HG03460 (cell line): ENCODE measurements at regions not wholly inside any gene's neighbourhood (a gene's known extent, or its start where the extent isn't known, plus 50 kb on each side); places are given as distances from the start of the nearest gene placed in this dataset.

Source experiments
- ATAC-seq: cut with Tn5 transposase; IDR thresholded peaks from one replicate; pipeline ENCODE4 v1.9.1; 2021; ENCODE audit not compliant: unreplicated experiment

DNA sequence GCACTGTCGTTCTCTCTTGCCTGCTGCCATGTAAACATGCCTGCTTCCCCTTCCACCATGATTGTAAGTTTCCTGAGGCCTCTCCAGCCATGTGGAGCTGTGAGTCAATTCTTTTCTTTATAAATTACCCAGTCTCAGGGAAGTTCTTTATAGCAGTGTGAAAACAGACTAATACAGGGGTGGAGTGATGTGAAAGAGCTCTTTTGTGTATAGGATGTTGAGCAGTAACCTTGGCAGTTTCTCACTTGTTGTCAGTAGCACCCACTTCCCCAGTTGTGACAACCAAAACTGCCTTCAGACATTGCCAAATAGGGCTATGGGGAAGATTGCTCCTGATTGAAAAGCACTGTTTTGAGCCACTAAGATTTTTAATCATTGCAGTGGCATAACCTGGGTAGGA lies 552.2 kb upstream of the ZNF462 start:
- ATAC-seq: no peak

DNA sequence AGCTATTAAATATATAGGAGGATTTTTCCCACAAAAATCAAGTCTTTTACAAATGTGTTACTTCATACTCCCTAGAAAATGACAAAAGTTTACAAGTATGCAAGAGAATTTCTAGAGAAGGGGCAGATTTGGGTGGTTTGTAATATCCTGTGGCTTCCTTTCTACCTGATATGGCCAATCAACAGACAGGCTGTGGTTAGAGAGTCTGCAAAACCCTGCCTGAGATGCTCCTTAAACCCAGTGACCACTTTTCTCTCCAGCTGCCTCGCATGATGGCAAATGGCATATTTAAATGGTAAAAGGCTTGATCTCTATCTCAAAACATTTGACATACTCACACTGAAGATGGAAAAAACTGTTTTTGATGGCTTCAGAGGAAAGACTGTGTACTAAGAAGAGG lies 550.1 kb upstream of the ZNF462 start:
- ATAC-seq: no peak

DNA sequence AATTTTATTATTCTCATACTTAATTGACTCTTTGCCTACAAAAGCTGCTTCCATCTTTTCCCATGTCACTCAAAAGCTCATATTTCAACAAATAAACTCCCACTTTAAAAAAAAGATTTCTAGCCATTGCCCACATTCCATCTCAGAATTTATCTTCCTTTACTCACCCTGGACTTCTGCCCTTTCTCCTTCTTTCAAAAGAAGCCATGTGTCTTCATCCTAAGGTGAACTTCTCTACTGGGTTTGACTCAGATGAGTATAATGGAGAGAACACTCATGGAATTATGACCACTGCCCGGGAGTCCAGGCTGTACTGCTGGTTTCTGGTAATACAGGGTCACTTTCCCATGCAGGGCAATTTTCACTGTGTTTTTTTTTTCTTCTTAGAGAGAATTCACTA lies 548.5 kb upstream of the ZNF462 start:
- no peak for ATAC-seq

DNA sequence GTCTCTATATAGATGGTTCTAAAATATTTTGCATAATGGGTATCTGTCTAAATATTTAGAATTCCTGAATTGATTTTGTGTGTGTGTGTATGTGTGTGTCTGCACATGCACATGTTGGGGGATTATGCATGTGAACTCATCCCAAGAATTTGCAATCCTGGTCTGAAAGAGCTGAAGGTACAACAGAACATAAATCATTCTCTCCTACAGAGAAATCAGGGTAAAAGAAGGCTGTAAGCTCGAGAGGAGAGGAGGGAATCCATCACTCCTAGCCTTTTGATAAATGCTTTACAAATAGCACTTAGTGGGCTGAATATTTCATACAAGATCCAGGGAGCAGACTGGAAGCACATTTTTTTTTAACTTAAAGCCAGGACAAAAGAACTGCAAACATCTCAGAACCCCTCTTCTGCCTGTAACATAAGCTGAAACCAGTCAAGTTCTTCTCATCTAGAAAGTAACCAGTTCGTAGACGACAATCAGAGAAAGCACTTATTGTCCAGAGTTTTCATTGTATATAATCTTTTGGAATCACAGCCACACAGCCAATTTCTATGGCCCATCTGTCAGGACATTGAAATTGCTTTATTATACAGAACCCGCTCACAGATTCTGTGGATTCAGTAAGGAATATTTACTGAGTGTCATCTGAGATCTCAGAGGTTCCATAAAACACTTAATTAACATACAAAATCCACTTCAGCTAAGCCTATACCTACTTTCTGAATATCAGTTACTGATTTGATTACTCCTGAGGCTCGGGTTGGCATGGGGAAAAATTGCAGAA lies 541.4 kb upstream of the ZNF462 start:
- no peak for ATAC-seq

DNA sequence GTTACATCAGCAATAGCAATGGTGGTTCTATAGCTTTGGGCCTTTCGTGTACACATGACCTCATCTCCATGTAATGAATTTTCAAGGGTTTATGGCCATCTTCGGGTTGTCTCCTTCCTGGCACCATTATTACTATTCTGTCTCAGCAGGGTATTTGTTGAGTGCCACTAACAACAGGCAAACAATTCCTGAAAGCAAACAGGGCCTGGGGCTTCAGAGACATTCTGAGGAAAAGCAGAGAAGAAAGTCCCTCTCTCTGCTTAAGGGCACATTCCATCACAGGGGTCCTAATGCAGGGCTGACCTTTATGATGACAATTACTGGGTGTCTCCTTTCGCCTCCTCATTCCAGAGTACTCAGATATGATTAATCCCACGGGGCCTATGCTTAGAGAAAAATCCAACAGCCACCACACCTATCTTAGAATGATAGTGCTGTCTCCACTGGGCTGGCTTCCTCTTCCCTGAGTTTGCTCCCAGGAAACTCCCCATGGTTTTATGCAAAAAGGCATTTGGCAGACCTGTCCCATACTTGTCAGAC lies 540.2 kb upstream of the ZNF462 start:
- no peak for ATAC-seq

DNA sequence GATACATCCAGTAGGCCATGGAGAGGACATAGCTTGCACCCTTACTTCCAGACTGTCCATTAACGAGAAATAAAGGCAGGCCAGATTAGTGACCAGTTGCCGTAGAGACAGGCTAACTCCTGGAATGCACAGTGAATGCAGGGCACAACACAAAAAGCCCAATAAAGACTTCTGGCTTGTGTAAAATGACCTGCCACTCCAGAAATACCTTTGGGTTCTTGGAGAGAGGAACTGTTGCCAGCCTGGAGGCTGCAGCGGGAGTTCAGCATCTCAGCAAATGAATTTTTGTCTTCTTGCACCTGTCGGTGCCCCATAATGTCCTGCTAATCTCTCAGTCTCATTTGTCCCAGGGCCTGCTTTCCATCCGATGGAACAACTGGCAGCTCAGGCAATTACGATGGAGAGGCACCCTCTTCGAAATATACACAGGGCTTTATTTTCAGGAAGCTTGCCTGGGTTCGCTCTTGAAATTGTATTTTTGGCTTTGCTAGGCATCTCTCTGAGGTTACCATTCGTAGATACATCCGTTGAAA lies 538.8 kb upstream of the ZNF462 start:
- ATAC-seq: no peak

DNA sequence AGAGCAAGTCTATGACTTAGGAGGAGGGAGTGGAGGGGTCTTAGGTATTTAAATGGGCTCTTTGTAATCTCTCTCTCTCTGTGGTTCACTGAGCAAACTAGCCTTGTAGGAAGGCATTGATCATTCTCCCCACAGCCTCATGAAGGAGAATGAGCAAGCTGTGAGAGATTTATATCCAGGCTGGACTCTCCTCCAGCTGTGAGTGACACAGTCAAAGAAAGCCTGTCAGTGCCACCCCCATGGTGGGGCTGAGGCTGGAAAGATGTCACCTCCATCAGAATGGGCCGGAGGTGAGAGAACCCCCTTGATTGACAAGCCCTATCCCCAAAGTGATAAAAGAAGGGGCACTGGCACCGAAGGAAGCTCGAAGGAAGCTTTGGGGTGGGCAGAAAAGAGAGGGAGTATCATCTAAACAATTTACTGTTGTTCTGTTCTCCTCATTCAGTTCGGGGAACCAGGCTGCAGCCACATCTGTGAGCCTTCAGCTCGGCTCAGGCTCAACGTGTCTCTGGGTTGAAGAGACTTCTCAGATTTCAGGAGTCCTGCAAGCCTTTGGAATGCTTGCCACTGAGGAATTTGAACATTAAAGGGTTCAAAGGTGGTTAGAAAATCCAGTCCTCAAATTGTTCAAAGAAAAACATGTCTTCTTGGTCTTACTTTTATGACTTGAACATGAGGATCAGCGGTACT lies 538.2 kb upstream of the ZNF462 start:
- ATAC-seq: no peak

DNA sequence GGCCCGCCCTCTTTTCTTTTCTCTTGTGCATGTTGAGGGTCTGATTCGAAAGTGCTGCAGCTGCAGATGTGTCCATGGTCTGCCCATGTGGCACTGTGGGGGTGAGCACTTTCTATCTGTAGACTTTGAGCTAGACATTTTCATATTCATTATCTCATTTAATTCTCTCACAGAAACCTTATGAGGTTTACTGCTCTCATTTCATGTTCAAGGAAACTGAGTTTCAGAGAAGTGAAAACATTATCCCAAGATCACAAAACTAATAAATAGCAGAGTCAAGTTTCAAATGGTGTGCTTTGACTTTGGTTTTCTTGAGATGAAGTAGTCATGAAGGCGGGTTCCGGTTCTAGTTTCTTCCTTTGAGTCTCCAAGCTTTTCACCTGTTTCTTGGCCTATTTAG lies 536.5 kb upstream of the ZNF462 start:
- ATAC-seq: no peak

DNA sequence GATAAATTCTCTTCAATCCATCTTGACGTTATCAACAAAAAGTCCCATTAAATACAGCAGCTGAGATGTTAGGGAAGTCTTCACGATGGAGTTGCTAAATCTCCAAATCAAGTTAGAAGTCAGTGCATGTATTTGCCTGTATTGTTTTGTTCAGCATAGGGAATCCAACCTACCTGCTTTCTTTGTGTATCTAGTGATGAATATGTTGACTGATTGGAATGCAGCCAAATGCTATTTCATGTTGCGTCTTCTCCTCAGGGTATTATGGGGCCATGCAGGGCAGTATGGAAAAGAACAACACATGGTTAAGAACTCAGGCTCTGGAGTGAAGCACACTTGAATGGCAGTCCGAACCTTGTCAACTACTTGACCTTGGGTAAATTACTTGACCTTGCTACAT lies 529.5 kb upstream of the ZNF462 start:
- ATAC-seq: no peak

DNA sequence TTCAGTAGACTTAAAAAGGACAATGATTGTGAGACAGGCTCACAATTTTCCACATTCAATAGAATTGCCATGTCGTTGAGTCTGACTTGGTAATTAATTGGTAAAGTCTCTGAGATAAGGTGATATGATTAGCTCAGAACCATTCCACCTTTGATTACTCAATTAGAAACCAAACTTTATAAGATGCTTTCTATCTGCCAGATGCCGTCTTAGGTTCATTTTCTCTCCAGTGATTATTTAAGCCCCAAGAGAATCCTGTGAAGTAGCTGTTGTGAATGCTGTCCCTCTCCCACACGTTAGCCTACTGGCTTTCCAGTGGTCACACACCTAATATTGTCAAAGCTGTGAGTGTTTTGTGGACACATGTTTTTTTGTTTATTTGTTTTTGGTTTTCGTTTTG lies 528.9 kb upstream of the ZNF462 start:
- no peak for ATAC-seq

DNA sequence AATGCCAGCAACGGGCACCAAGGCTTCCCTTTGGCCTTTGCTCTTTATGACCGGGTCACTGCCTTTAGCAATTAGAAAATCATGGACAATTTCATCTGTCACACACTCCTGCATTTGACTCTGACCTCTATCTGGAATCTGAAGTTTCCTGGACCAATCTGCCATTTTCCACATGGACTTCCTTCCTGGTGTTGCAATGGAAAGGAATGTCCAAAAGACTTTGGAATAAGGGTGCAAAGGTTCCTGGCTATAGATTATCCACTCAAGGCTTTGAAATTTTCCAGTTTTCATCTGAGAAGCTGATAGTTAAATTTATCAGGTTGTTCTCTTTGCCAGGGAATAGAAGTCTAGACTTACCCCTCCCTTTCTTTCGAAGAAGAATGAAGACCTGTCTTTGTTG lies 523.1 kb upstream of the ZNF462 start:
- no peak for ATAC-seq

DNA sequence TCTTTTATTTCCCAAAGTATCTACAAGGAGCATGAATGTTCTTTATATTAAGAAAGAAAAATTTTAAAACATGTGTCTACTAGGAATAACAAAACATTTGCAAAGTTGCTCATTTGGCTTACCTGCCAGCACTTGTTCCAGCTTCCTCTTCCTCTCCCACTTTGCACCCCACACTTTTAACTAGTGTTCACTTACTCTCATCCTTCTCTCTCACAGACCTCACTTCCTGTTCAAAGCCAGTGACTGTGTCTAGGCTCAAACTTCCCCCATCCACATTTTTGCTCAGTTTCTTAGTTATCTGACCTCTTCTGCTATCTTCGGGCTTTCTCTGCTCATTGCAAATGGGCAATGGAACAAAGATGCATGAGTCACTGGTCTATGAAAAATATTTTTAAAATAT lies 512.2 kb upstream of the ZNF462 start:
- ATAC-seq: no peak

DNA sequence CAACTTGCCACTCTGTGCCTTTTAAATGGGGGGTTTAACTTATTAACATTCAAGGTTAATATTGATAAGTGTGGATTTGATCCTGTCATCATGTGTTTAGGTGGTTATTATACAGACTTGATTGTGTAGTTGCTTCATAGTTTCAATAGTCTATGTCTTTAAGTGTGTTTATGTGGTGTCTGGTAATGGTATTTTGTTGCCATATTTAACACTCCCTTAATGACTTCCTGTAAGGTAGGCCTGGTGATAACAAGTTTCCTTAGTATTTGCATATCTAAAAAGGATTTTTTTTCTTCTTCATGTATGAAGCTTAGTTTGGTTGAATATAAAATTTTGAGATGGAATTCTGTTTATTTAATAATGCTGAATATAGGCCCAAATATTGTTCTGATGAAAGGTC lies 506.0 kb upstream of the ZNF462 start:
- ATAC-seq: no peak

DNA sequence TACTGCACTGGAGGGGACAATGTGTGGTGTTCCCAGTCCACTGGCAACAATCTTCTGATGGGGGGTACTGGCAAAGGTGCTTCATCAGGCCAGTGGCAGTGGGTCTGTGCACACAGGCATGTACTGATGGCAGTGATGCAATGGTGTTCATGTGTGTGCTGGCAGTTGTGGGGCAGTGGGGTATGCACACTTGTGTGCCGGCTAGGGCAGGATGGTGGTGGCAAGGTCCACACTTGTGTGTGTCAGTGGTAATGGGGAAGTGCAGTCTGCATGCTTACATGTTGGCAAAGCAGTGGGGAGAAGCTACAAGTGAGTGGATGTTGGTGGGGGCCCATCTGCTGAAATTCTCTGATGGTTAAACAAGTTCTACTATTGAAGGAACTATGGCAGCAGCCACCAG lies 504.6 kb upstream of the ZNF462 start:
- ATAC-seq: no peak

DNA sequence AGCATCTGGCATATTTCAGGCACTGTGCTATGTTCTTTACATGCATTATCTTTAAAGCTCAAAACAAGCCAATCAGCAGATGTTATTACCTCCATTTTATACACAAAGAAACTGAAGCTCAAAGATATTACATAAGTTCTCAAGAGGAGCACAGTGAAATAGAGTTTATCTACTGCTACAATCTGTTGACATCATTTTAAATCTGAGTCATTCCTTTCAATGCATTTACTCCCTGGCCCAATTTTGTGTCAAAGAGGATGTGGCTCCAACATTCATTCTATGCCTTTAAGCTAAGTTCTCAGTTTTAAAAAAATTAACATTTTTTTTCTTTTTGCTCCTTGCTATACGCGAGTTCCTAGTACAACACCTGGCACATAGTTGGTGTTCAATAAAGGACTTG lies 486.3 kb upstream of the ZNF462 start:
- ATAC-seq: no peak

DNA sequence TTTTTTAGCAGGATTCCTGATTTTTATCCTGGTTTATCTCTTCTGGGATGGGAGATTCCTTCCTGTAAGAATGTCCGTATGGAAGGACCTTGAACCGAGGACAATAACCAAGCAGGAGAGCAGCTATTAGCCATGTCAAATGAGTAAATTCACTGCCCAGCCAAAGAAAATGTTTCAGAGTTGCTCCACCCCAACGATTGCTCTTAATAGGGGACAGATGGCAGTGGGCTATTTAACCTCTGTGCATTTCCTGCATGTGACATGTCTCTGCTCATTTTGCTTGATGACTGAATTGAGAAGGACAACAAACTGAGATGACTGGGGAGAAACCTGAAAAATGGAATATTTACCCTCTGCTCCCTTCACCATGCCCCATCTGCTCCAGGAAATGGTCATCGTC lies 479.9 kb upstream of the ZNF462 start:
- ATAC-seq: no peak

DNA sequence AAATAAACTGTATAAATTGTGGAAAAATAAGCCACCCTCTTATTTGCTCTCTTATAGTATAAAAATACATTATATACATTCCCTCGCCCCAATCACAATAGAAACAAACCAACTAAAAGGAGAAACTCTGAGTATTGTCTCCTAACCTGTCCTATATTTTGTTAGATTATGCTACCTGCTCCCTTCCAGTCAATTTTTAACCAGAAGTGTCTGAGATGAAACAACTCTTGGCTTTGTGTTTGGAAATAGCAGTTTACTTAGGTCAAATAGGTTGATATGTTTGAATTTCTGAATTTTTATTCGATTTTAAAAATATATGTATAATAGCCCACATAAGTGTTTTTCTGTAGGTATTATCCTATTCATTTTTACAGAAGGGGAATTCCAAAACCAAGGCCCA lies 475.0 kb upstream of the ZNF462 start:
- no peak for ATAC-seq

DNA sequence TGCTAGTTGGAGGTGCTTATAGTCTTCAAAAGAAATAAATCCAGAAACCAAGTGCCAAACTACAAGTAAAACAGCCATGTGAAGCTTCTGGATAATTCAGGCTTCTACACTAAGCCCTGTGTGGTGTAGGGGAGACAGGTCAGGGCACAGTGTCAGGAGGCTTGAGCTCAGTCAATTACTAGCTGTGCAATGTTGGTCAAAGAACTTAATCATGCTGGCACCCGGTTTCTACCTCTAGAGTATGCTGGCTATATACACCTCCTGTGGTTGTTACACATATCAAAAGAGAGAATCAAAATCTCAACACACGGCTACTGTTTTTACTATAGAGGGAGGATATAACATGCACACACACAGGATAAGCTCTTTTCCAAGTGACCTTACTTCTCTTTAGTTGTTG lies 469.7 kb upstream of the ZNF462 start:
- ATAC-seq: no peak

DNA sequence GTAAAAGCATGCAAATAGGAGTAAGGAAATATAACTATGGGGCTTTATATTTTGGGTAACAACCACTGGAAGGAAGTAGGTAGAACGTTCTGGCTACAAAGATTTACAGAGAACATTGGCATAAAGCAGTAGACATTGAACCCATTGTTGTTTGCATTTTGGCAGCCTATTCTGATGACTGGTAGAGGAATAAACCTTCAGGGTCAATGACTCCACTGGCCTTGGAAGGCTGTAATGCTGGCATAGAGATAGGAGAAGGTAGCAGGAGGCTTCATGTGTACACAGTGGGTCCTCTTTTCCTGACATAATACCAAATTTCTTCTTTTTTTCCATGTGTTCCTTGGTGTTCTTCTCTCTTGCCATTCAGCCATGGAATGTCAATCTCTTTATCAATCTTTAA lies 462.8 kb upstream of the ZNF462 start:
- no peak for ATAC-seq

DNA sequence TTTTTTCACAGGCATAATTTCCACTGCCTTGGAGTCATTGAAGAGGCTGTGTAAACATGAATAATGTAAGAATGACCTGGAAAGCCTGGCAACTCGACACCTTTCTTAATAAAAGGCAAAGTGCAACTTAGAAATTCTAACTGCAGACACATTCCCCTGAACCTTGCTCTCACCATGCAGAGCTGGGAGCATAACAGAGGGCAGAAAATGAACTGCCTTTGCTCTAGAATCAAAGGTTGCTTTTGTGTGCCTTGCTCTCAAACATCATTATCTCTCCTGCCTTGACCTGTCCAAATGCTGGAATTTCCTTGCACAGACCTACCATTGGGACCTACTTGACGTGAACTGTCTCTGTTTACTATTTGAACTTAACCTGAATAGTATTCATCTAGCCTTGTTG lies 462.0 kb upstream of the ZNF462 start:
- ATAC-seq: no peak

DNA sequence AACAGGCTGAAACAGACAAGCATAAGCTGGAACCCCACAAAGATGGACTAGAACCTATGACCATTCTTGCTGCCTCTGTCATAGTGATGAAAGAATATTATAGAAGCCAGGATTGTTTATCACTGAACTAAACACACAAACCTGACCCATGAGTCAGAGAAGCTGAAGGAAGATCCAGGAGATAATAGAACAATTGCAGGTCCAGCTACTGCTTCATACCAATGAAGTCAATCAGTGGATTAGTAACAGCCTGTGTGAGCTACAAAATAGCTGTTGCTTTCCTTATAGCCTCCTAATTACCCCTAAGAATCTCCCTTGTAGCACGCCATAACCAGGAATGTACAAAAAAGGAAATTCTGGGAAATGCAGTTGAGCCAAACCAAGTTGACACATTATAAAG lies 459.9 kb upstream of the ZNF462 start:
- ATAC-seq: no peak

DNA sequence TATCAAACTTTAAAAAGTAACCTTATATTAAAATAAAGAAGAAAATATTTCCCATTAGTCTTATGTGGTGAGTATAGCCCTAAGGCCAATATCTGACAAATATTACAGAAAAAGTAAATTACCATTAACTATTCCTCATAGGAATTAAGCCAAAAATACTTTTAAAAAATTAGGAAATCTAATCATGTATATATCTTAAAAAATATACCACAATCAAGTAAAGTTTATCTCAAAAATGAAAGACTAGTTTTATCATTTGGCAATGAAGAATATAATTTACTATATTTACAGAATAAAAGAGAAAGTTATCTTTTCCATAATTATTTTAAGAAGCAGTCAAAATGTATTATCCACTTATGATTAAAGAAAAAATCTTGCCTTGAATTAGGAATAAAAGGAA lies 458.8 kb upstream of the ZNF462 start:
- no peak for ATAC-seq
